ENCODE measurements at regions not wholly inside any gene's neighbourhood (a gene's known extent, or its start where the extent isn't known, plus 50 kb on each side); places are given as distances from the start of the nearest gene placed in this dataset.

- no peak for DNase-seq
Measured at GRCh38 chr5:30845194-30845593, 348.3 kb upstream of the CDH6 start.

- no peak for DNase-seq
Measured at GRCh38 chr5:30843541-30843940, 349.9 kb upstream of the CDH6 start.

GRCh38 chr5:30839956-30840355 lies 353.5 kb upstream of the CDH6 start:
- no peak for DNase-seq

- DNase-seq, result no peak
Measured at GRCh38 chr5:30838936-30839496, 354.5 kb upstream of the CDH6 start.

- DNase-seq, result no peak
Measured at GRCh38 chr5:30832519-30832918, 361.0 kb upstream of the CDH6 start.

- DNase-seq, result no peak
Measured at GRCh38 chr5:30831605-30832004, 361.9 kb upstream of the CDH6 start.

- no peak for DNase-seq
Measured at GRCh38 chr5:30831123-30831522, 362.4 kb upstream of the CDH6 start.

GRCh38 chr5:30811298-30811697 lies 382.2 kb upstream of the CDH6 start:
- no peak for DNase-seq

GRCh38 chr5:30809933-30810332 lies 383.6 kb upstream of the CDH6 start:
- no peak for DNase-seq

- DNase-seq, result no peak
Measured at GRCh38 chr5:30808996-30809395, 384.5 kb upstream of the CDH6 start.

GRCh38 chr5:30804739-30805505 lies 388.6 kb upstream of the CDH6 start:
- DNase-seq, result no peak

GRCh38 chr5:30802961-30803705 lies 390.4 kb upstream of the CDH6 start:
- DNase-seq, result no peak

- DNase-seq, result no peak
Measured at GRCh38 chr5:30781643-30782042, 411.8 kb upstream of the CDH6 start.

GRCh38 chr5:30768056-30768690 lies 425.3 kb upstream of the CDH6 start:
- no peak for DNase-seq

GRCh38 chr5:30765706-30766105 lies 427.8 kb upstream of the CDH6 start:
- DNase-seq, result no peak

- no peak for DNase-seq
Measured at GRCh38 chr5:30765227-30765626, 428.3 kb upstream of the CDH6 start.

GRCh38 chr5:30764704-30765103 lies 428.8 kb upstream of the CDH6 start:
- DNase-seq, result no peak

GRCh38 chr5:30759731-30760130 lies 433.8 kb upstream of the CDH6 start:
- no peak for DNase-seq

GRCh38 chr5:30752015-30752414 lies 441.5 kb upstream of the CDH6 start:
- no peak for DNase-seq

GRCh38 chr5:30749971-30750370 lies 443.5 kb upstream of the CDH6 start:
- DNase-seq, result no peak

GRCh38 chr5:30747412-30747811 lies 446.1 kb upstream of the CDH6 start:
- no peak for DNase-seq

GRCh38 chr5:30736669-30737068 lies 456.8 kb upstream of the CDH6 start:
- DNase-seq, result no peak

- no peak for DNase-seq
Measured at GRCh38 chr5:30734118-30734517, 459.4 kb upstream of the CDH6 start.

- DNase-seq, result no peak
Measured at GRCh38 chr5:30725073-30725472, 468.4 kb upstream of the CDH6 start.

All from T-helper 1 cell (primary cell).